Medulla oblongata (tissue), 1 donor: ENCODE measurements at regions not wholly inside any gene's neighbourhood (a gene's known extent, or its start where the extent isn't known, plus 50 kb on each side); places are given as distances from the start of the nearest gene placed in this dataset.

Experiments
- DNase-seq: peaks from one replicate; pipeline ENCODE4 v3.0.0-alpha.2; 2015; ENCODE audit errors: extremely low spot score

DNA sequence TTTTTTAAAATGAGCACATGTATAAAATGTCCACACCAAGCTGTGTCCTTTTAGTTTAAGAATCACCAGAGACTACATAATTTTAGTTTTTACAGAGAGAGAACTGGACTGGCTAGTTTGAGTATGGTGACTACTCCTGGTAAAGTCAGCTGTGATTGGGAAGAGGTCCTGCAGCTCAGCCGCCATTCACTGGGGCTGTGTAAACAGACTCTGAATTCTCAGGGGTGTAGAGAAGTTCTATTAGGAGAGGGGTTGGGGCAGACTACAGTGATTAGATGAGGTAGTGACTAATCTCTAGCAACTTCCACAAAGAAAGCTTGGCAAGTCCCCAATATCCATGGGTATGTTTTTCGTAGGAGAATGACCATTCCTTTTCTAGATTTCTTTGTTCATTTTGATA is 341.2 kb upstream of the MAP3K7 start:
- no peak for DNase-seq

DNA sequence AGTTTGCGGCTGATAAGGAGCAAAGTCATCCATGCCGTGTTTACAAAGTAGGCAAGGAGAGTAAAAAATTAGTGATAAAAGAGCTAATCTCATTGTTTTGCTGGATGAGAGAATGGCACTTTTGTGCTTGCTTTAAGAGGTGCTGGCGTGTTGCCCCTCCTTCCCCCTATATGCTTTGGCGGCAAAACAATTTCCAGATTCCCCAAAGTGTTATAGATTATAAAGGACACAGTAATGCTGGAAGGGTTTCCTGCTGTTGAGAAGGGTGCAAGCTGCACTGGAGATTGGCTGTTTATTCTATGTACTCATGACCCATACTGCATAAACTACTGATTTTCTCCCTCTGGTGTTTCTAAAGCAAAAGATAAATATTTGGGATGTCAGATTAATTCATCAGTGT is 338.9 kb upstream of the MAP3K7 start:
- DNase-seq: no peak

DNA sequence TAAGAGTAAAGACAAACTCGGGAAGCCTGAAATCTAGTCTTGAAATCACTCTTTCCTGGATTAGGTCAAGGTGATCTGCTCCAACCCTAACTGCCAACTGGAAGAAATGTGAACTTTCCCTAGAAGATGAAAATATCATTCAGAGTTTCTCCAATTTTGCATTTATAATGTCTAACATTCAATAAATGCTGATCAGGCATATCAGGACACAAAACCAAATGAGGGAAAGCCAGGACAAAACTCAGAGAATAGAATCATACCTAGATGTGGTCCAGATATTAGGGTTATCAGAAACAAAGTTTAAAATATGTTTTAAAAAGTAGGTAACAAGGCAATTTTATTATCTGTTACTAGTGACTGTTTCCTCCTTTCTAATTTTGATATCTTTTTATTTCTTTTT is 335.5 kb upstream of the MAP3K7 start:
- DNase-seq: no peak

DNA sequence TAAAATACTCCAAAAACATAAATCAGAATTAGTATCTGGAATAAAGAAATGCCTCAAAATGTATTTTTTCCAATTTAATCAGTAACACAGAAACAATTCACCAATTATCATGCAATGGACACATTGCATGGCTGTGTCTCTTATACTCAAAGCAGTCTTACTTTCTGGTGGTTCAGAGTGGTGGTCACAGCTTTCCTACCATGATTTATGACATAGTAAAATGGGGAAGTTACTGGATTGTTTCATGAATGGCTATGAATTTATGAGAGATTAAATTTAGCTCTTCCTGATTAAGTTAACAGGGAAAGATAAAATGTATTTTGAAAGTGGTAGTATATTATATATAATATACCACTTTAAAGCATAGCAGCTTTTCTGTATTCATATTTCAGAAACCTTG is 331.5 kb upstream of the MAP3K7 start:
- no peak for DNase-seq

DNA sequence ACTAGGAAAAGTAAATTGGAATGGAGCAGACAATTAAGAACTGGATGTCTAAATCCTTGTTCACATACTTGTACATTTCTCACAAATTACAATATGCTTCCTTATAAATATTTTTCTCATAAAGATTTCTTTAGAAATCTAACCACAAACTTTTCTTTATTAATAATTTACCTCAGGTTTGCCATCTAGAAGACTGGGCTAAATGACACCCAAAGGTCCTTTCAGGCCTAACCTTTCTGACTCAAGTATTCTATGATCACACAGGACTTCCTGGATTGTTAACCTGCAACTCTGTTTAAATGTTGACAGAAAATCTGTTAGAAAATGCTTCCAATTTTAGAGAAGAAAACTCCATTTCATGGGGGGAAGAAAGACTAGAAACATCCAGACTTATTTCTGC is 330.5 kb upstream of the MAP3K7 start:
- no peak for DNase-seq

DNA sequence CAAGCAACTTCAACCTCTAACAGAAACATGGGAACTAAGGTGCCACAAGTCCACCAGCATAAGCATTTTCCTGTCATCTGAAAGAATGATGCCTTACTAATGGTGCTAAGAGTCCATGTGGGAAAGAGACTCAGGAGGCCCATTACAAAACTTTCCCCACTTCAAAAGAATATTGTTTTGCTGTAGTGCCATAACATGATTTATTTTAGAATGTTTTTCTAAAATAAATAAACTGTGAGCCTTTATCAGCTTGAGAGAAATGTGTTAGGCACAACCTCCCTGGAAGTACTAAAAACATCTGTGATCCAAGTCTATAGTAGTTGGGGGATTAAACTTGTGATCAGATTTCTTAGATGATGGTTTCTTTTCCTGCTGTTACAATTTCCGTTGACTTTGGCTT is 330.1 kb upstream of the MAP3K7 start:
- no peak for DNase-seq

DNA sequence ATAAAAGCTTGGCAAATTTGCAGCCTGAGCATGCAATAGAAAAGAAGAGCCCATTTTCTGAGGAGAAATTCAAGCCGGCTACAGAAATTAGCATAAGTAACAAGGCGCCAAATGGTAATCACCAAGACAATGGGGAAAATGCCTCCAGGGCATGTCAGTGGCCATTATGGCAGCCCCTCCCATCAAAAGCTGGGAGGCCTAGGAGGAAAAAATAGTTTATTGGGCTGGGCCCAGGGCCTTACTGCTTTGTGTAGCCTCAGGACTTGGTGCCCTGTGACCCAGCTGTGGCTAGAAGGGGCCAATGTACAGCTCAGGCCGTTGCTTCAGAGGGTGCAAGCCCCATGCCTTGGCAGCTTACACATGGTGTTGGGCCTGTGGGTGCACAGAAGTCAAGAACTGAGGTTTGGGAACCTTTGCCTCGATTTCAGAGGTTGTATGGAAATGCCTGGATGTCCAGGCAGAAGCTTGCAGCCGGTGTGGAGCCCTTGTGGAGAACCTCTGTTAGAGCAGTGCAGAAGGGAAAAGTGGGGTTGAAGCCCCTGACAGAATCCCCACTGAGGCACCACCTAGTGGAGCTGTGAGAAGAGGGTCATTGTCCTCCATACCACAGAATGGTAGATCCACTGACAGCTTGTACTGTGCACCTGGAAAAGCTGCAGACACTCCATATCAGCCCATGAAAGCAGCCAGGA is 328.5 kb upstream of the MAP3K7 start:
- DNase-seq: no peak

DNA sequence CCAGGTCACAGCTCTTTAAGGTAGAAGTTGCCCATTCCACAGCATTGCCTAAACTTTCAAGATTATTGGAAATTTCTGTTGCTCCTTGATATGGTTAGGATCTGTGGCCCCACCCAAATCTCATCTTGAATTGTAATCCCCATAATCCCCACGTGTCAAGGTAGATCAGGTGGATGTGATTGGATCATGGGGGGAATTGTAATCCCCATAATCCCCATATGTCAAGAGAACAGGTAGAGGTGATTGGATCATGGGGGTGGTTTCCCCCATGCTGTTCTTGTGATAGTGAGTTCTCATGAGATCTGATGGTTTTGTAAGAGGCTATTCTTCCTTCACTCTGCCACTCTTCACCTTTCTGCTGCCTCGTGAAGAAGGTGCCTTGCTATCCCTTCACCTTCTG is 327.4 kb upstream of the MAP3K7 start:
- no peak for DNase-seq

DNA sequence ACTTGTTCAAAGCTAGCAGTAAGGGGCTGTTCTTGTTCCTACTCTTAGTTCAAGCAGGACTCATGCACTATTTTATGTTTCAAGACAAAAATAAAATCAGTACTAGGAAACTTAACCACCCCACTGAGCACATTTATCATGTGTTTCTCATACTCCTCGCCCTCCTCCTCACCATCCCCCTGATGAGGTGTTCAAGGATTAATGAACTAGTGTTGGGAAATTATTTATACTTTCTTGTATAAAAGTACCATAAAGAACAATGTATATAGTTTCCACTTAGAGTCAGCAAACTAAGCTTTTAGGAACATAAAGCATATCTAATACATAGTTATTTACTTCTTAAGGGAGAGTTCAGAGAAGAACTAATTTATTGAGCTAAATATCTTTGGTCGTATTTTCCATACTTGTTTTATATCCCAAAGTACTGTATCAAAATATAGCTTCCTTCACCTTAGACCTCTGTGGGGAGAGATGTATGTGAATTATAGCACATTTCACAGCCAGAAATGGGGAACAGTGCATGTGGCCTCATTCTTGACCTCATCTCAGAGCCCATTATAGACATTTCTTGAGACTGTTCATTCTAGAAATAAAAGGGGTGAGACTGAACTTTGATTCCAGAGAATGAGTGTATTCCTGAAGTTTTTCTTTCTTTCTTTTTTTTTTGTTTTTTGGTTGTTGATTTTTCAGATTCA is 326.5 kb upstream of the MAP3K7 start:
- no peak for DNase-seq

DNA sequence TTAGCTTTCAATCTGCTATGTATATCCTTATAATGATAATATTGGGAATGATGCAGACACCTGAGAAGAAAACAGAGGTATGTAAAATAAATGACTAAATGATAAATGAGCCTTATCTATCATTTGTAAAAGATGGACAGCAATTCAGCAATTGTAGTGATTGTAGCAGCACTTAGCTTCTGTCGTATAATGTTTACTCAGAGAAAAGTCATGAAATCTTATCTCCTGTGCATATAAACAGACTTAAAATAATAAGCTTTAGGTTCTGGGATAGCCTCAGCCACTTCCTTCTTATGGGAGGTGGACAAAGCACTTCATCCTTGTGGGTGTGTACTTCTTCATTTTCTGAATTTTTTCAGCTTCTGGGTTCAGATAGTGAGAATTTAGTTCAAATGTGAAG is 324.8 kb upstream of the MAP3K7 start:
- DNase-seq: no peak

DNA sequence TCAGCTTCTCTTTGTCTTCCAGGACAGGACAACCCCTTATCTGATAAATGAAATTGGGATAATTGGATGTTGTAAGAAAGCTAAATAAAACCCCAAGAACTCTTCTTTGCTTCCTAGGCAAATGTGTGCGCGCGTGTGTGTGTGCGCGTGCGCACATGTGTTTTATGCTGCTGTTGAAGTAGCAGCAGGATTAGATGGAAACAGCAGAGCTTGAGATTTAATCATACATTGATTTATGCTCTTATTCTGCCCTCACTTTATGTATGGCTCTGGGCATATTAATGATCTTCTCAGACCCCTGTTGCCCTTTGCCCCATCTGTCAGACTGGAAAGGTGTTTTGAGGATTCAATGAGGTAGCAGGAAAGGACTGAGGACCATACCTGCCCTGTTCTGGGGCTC is 324.0 kb upstream of the MAP3K7 start:
- DNase-seq: no peak

DNA sequence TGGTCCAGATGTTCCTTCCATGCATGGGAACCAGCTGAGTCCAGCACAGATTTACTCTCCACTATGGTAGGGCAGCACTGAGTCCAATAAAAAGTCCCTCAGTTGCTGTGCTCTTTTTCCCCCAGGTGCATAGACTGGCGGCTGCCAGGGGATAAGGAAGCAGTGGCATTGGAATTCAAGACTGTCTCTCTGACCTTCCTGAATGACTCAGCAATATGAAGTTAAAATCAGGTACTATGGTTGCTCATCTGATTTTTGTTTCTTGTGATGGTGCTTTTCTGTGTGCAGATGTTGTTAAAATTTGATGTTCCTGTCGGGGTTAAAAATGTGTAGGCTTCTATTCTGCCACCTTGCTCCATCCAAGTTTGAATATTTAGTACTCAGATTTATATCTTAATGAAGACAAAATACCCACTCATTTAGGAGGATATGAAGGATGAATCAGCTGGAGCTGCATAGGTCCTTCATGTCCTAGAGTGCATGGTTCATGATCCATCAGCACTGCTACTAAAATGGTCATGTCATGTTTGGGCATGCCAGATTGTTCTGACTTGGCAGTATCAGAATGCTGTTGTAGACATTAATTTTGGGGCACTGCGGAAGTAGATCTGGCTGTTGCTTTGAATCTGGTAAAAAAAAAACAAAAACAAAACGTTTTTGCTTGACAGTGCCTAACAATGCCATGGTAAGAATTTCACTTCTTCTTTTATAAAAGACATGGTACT is 321.2 kb upstream of the MAP3K7 start:
- DNase-seq: no peak

DNA sequence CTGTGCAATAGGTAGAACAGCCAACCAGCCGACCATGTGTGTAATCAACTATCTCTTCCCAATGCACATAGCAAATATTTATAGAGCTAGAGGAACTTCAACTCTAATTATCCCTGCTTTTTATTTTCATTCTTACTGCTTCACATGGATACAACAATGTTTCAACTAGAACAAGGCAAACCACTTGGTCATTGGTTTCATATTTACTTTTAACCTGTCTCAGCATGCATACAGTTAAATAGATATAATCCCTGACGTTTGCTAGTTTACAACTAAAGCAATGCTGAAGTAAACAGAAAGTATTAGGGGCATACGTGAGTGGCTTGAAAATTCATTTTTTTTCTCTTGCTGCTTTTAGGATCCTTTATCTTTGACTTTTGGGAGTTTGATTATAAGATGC is 318.5 kb upstream of the MAP3K7 start:
- DNase-seq: no peak

DNA sequence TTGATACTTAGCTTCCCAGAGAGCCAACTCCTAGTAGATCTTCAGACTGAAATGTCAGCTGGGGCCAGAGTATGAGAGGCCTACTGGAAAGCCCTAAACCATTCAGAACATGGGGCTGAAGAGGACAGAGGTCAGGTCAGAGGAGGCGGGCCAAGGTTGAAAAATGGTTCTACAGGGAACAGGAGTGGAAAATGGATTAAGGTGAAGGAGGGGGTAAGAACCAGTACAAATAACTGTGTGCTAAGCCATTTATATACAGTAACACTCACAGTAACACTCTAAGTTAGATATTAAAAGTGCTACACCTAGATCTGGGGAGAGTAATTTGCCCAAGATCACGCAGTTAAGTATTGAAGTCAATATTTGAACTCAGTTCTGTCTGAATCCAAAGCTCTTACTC is 313.2 kb upstream of the MAP3K7 start:
- DNase-seq: no peak

DNA sequence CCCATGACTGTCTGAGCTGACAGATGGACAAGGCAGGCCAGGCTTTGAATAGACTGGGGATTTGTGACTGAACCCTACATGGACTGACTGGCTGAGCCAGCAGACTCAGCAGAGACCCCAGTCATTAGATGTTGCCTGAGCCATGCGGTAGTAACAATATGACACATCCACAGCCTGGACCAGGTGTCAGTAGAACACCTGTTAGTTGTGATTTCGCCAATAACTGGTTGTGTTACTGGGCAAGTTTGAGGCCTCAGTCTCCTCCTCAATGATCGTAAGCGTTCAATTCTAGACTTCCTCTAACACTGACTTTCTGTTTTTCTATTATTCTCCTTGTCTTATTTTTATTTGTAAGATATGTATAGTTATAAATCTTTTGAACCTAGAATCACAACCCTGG is 311.9 kb upstream of the MAP3K7 start:
- no peak for DNase-seq

DNA sequence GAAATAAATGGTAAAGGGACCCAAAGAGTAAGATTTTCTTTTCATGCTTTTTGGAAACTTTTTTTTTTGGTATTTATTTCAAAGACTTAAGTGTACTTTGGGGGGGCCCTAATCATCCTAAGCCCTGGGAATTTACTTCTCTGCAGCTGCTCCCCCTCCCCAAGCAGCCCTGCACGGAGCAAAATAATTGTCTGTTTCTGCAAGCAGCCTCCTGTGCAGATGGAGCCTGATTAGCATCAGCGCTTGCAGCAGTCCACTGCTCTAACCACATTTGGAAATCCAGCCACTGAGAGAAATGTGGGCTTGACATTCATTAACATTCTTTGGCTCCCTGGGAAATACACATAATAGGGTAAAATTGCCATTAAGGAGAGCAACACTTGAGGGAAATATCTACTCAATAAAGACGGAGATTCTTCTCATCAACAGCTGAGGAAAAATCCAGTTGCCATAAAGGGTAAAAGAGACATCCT is 309.2 kb upstream of the MAP3K7 start:
- no peak for DNase-seq

DNA sequence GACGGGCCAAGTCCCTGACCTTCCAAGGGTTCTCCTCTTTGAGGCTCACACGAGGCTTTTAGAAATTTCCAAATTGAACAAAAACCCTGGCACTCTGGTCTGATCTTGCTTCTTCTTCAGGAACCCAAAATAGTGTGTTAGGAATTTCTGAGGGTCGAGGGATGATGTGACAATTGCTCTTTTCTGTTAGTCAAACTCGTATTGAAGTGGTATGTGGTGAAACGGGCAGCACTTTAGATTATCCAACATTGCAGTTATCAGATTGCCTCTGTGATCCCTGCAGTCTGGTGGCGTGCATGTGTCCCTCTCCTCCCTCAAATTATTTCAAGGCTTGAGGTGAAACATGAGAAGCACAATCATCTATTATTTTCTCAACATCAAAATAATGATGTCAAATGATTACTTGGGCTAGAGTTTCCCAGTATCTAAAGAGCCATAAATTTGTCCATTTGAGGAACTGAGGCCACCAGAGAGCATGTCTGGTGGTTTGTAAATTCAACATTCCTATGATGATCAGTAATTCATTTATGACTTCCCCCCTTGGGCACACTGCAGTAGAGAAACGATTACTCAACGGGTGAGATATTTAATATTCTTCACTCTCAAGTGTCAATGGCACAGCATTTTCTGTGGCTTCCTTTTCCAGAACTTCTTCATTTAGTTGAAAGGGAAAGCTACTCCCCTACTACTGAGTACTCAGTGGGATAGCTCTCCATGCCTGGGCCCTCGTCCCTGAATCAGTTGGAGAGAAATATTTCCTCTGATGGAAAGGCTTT is 308.6 kb upstream of the MAP3K7 start:
- no peak for DNase-seq

DNA sequence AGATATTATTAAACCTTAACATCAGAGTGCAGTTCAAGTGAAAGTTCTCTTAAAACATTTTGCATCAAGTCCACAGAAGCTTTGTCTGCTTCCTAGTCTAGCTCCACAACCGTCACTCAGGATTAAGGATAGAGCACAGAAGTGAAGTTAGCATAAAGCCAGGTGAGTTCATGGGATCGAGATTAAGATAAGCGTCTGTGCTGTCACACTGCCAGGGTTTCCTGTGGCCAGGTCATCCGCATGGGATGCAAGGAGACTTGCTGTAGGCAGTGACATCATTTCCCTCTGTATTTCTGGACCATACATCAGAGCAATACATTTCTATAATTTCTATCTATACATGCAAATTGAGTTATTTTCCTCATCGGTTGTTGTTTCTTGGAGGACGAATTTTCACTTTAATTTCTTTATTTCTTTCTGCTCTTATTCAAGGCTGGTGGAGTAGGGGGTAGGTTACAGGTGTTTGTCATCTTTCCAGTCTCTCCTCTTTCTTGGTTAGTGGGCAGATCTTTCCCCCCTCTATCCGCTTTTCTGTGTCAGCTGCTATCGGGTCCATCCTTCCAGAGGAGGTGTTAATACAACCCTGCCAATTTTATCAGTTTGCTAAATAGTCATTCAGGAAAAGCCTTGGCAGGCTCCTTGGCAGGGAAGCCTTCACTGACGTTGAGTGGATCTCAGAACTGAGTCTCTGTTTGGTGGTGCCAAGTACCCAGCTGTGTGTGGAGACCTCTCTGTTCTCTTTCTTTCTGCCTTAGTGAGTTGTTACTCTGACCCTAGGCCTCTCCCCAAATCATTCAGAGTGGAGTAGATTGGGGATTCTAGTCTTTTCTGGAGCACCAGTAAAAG is 307.6 kb upstream of the MAP3K7 start:
- no peak for DNase-seq

DNA sequence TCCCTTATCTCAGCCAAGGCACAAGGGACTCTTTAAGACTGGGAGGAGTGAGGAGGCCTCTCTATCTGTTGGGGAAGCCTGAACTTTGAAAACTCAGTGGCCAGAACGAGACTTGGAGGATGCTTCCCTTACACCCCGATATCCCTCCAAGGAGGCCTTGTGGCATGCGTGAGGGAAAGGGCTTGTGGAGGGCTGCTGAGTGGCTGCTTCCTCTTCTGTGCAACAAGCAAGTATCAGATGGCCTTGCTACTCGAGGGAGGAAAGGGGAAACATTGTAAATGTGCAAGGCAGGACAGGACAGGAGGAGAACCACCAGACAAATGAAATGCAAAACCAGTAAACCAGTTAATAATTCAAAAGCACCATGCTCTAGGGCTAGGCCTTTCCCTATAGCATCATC is 306.5 kb upstream of the MAP3K7 start:
- no peak for DNase-seq

DNA sequence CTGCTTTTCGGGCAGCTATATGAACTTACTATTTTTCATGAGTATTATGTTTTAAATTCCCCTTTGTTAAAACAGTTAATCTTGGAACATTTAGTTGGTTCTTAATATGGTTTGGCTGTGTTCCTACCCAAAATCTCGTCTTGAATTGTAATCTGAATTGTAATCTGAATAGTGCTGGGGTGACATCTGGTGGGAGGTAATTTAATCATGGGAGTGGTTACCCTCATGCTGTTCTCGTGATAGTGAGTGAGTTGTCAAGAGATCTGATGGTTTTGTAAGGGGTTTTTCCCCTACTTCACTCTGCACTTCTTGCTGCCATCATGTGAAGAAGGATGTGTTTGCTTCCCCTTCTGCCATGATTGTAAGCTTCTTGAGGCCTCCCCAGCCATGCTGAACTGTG is 305.4 kb upstream of the MAP3K7 start:
- DNase-seq: no peak

DNA sequence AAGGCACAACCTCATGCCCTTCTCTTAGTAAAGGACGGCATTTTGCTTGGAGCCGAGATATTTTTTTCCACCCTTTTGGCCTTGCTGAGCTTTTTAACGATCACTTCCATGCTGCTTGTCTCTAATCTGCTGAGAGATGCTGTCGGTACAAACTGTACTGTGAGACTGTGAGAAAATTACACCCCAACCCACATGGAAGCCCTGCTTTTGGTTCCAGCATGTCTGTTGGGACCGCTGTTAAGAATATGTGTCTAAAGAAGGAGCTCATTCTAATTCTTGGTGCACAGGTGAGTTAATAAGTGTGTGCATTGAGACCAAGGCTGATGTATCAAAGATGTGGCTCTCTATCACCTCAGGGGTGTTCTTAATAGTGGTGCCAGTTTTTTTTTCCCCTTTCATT is 304.5 kb upstream of the MAP3K7 start:
- no peak for DNase-seq
